Mesodermal cell (in vitro differentiated cells): ENCODE measurements at regions not wholly inside any gene's neighbourhood (a gene's known extent, or its start where the extent isn't known, plus 50 kb on each side); places are given as distances from the start of the nearest gene placed in this dataset.
"Not testable (repeated sequence)": the region's sequence is repeated elsewhere in the genome, so short reads cannot be mapped to it uniquely, and the experiment has no call there.

Experiments used
- H3K27ac ChIP-seq: 2 replicates; pipeline ENCODE4 v1.7.0; 2013; ENCODE audit warnings: mild to moderate bottlenecking, low read depth, low read length, moderate library complexity; ENCODE audit not compliant: severe bottlenecking
- H3K36me3 ChIP-seq: 2 replicates; pipeline ENCODE4 v1.7.1; 2013; ENCODE audit warnings: mild to moderate bottlenecking, low read length, moderate library complexity; ENCODE audit not compliant: control insufficient read depth, insufficient read depth
- H3K4me1 ChIP-seq: one replicate; pipeline ENCODE4 v1.7.1; 2013; ENCODE audit warnings: mild to moderate bottlenecking, low read length; ENCODE audit not compliant: insufficient read depth, control insufficient read depth, poor library complexity, severe bottlenecking
- H3K4me3 ChIP-seq: 2 replicates; pipeline ENCODE4 v1.7.0; 2013; ENCODE audit warnings: low read length, control low read depth, mild to moderate bottlenecking; ENCODE audit not compliant: insufficient read depth, poor library complexity, severe bottlenecking; ENCODE audit errors: extremely low read depth
- H3K9me3 ChIP-seq: 2 replicates; pipeline ENCODE4 v1.7.1; 2013; ENCODE audit warnings: mild to moderate bottlenecking, low read length, moderate library complexity; ENCODE audit not compliant: control insufficient read depth
- WGBS, 2 experiments: methylation state at CpG; one replicate each; pipeline ENCODE4 v1.1.5; 2013; ENCODE audit warnings: missing lambda C conversion rate in 2 of 2; ENCODE audit not compliant: insufficient coverage in 2 of 2; 5-methylcytosine and 5-hydroxymethylcytosine counted together

DNA sequence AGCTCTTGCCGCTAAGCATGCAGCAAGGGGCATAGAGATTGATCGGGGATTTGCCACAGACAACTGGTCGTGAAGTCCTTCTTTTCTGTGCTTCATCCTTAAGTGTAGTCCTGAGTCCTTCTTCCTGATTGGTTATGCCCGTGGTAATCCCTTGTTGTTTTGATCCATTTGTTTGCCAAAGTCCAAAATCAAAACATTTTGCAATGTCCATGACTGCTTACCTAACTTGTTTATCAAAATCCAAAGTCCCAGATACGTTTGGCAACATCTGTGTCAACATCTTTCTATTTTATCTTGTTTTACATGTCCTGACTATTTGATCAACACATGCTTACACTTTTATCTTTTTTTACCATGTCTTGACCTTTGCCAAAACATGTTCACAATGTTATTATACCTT, 229.0 kb upstream of the ZNF804A start:
- H3K36me3 ChIP-seq = no peaks in the 10 kb centered on the region
- WGBS, 2 experiments = 79 to 84% methylated on average over 5 of the region's 5 CpGs
- H3K27ac ChIP-seq = no peak overlapping the region
- H3K4me1 ChIP-seq = no peaks in the 10 kb centered on the region
- no peaks in the 10 kb centered on the region for H3K9me3 ChIP-seq
- H3K4me3 ChIP-seq = no peak overlapping the region

DNA sequence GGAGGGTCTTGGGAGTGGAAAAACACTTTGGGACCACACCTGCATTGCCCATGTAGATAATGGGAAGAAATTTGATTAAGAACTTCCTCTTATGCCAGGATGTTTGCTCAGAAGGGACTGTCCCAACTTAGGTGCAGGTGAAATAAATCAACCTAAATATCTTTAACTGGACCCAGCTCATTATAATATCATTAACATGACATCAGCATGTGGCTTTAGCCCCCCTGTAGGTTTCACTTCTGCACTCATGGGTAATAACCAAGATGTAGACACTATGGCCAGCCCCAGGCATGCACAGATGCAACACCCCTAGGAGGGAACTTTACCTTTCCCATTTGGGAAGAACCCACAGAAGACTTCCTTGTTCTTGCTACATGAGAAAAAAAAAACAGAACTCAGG, 227.4 kb upstream of the ZNF804A start:
- H3K4me3 ChIP-seq = no peak overlapping the region
- H3K9me3 ChIP-seq = no peaks in the 10 kb centered on the region
- H3K27ac ChIP-seq = no peak overlapping the region
- no peaks in the 10 kb centered on the region for H3K4me1 ChIP-seq
- no peaks in the 10 kb centered on the region for H3K36me3 ChIP-seq

GRCh38 chr2:184371641-184372040, 226.7 kb upstream of the ZNF804A start:
- WGBS, 2 experiments = no CpG with 5 or more reads among the region's 1 CpG
- H3K4me3 ChIP-seq = no peak overlapping the region
- no peak overlapping the region for H3K27ac ChIP-seq
- H3K9me3 ChIP-seq = no peaks in the 10 kb centered on the region
- H3K36me3 ChIP-seq = no peaks in the 10 kb centered on the region
- no peaks in the 10 kb centered on the region for H3K4me1 ChIP-seq

DNA sequence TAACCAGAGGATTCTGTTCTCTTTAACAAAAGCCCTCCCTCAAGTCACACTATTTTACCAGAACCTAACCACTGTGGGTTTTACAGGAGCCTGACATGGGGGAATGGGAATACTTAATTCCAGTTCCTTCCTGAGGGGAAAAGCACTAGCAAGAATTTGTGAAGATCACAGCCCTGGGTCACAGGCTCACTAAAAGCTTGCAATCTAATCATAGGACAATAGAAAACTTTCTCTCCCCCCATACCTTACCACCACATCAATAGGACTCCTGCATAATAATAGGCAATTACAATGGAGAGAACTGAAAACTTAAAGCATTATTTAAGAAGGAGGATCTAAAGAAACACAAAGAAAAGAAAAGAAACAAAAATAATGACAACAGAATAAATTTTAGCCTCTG, 225.8 kb upstream of the ZNF804A start:
- Histone ChIP-seq H3K9me3 (no peaks in the 10 kb centered on the region), H3K27ac (no peak overlapping the region), H3K4me1 (no peaks in the 10 kb centered on the region), H3K36me3 (no peaks in the 10 kb centered on the region), H3K4me3 (no peak overlapping the region)

- no peak overlapping the region for H3K27ac ChIP-seq
- H3K4me3 ChIP-seq = no peak overlapping the region
- H3K9me3 ChIP-seq = no peaks in the 10 kb centered on the region
- no peaks in the 10 kb centered on the region for H3K36me3 ChIP-seq
- no peaks in the 10 kb centered on the region for H3K4me1 ChIP-seq
Observed at GRCh38 chr2:184394642-184395041, 203.7 kb upstream of the ZNF804A start.

- Histone ChIP-seq H3K27ac (no peak overlapping the region), H3K4me1 (no peaks in the 10 kb centered on the region), H3K4me3 (no peak overlapping the region), H3K9me3 (peaks cover under 1% of the 10 kb centered on the region), H3K36me3 (no peaks in the 10 kb centered on the region)
Observed at GRCh38 chr2:184402381-184402780, 195.9 kb upstream of the ZNF804A start.

GRCh38 chr2:184407041-184407630, 191.2 kb upstream of the ZNF804A start:
- H3K9me3 ChIP-seq, H3K4me1 ChIP-seq, H3K4me3 ChIP-seq, H3K27ac ChIP-seq, H3K36me3 ChIP-seq: not testable (repeated sequence)
- 83 to 92% methylated on average over 6 of the region's 7 CpGs for WGBS, 2 experiments

GRCh38 chr2:184410160-184410559, 188.2 kb upstream of the ZNF804A start:
- WGBS, 2 experiments = 67 to 100% methylated on average over 1 of the region's 1 CpG
- Histone ChIP-seq H3K4me1 (no peaks in the 10 kb centered on the region), H3K4me3 (no peak overlapping the region), H3K9me3 (peaks cover 4% of the 10 kb centered on the region), H3K27ac (no peak overlapping the region), H3K36me3 (no peaks in the 10 kb centered on the region)

- Histone ChIP-seq H3K9me3 (no peaks in the 10 kb centered on the region), H3K4me1 (no peaks in the 10 kb centered on the region), H3K27ac (no peak overlapping the region), H3K36me3 (no peaks in the 10 kb centered on the region), H3K4me3 (no peak overlapping the region)
- no CpG with 5 or more reads among the region's 2 CpGs for WGBS, 2 experiments
Observed at GRCh38 chr2:184413221-184413620, 185.1 kb upstream of the ZNF804A start.

GRCh38 chr2:184413671-184414229, 184.6 kb upstream of the ZNF804A start:
- Histone ChIP-seq H3K27ac (no peak overlapping the region), H3K36me3 (no peaks in the 10 kb centered on the region), H3K4me1 (no peaks in the 10 kb centered on the region), H3K4me3 (no peak overlapping the region), H3K9me3 (no peaks in the 10 kb centered on the region)
- WGBS, 2 experiments = no CpG with 5 or more reads among the region's 1 CpG

- 81 to 96% methylated on average over 3 of the region's 6 CpGs for WGBS, 2 experiments
- Histone ChIP-seq H3K36me3 (no peaks in the 10 kb centered on the region), H3K9me3 (no peaks in the 10 kb centered on the region), H3K4me3 (no peak overlapping the region), H3K27ac (no peak overlapping the region), H3K4me1 (no peaks in the 10 kb centered on the region)
Observed at GRCh38 chr2:184416146-184416913, 182.0 kb upstream of the ZNF804A start.
